Osteoblast (primary cell): ENCODE measurements at regions not wholly inside any gene's neighbourhood (a gene's known extent, or its start where the extent isn't known, plus 50 kb on each side); places are given as distances from the start of the nearest gene placed in this dataset.
"Not testable (repeated sequence)": the region's sequence is repeated elsewhere in the genome, so short reads cannot be mapped to it uniquely, and the experiment has no call there.

ENCODE experiments used
- DNase-seq: peaks from one replicate; pipeline ENCODE4 v3.0.0; 2011; ENCODE audit warnings: low spot score, mixed read lengths; ENCODE audit not compliant: insufficient read length; ENCODE audit errors: missing footprints
- H2AFZ ChIP-seq: 2 replicates; pipeline ENCODE4 v1.6.0; 2011; ENCODE audit warnings: mild to moderate bottlenecking, low read length
- H3K27ac ChIP-seq: 2 replicates; pipeline ENCODE4 v1.5.1; 2011; ENCODE audit warnings: mild to moderate bottlenecking, low read depth, low read length, moderate library complexity
- H3K27me3 ChIP-seq: 2 replicates; pipeline ENCODE4 v1.6.0; 2012; ENCODE audit warnings: mild to moderate bottlenecking, control low read depth, inconsistent platforms, low read length, moderate library complexity; ENCODE audit not compliant: insufficient read depth
- H3K36me3 ChIP-seq: 2 replicates; pipeline ENCODE4 v1.5.1; 2011; ENCODE audit warnings: mild to moderate bottlenecking, low read length, control low read depth, moderate library complexity; ENCODE audit not compliant: insufficient read depth
- H3K4me1 ChIP-seq: 2 replicates; pipeline ENCODE4 v1.5.1; 2011; ENCODE audit warnings: mild to moderate bottlenecking, low read length, control low read depth, moderate library complexity; ENCODE audit not compliant: insufficient read depth
- H3K4me2 ChIP-seq: 2 replicates; pipeline ENCODE4 v1.6.0; 2011; ENCODE audit warnings: mild to moderate bottlenecking, low read length; ENCODE audit not compliant: insufficient read depth
- H3K4me3 ChIP-seq: fragments of 200-600 bp; sonication (generic); 3 replicates; pipeline ENCODE4 v1.5.1; 2012; ENCODE audit warnings: mild to moderate bottlenecking, low read length, inconsistent platforms; ENCODE audit not compliant: insufficient read depth
- H3K79me2 ChIP-seq: 2 replicates; pipeline ENCODE4 v1.6.0; 2012; ENCODE audit warnings: mild to moderate bottlenecking, low read length, control low read depth, inconsistent platforms; ENCODE audit not compliant: insufficient read depth
- H3K9me3 ChIP-seq: 2 replicates; pipeline ENCODE4 v1.5.1; 2011; ENCODE audit warnings: low read depth, low read length, control low read depth
- H4K20me1 ChIP-seq: 2 replicates; pipeline ENCODE4 v1.6.0; 2012; ENCODE audit warnings: mild to moderate bottlenecking, low read length, control low read depth; ENCODE audit not compliant: insufficient read depth
- TF ChIP-seq, protein P1 (sequence below): IDR thresholded peaks from 2 replicates; pipeline ENCODE4 v1.5.1; 2011; ENCODE audit warnings: mild to moderate bottlenecking, low read depth, low read length, moderate library complexity; ENCODE audit errors: extremely low read depth

DNA sequence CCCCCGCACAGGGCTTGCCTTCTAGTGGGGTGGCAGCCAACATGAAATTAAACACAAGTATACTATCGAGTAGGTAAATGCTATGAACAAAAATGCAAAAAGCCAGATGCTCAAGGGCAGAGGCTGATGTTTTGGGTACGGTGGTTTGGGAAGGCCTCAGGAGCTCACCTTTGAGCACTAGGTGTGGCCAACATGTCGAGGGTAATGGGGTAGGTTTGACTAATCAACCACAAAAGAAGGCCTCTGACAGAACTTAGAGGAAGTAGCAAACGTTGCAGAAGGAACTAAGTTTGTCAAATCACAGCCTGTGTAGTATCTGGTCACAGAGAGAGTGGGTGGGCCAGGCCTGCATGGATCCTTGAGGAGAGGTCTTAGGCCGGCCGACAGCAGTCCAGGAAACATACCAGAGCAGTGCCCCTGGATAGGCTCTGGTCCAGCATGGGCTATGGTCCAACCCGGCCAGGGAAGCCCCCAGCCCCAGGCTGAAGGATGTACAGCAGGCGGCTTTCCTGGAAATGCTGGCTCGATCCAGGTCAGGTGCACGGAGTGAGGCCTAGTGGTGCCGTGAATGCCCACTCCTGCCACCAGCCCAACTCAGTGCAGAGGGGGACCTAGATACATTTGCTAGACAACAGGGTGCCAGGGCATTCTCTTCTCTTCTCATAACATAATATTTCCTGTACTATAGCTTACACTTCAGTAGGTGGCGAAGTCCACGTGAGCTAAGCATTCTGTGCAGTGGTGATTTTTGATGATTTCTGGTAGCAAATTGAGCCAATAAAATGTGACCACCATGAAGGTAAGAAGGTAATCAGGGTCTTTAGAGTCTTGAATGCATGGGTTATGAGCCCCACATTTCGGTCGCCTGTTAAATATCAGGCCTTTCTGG, 56.3 kb upstream of the CD93 start:
- Histone ChIP-seq H3K79me2 (no peaks in the 10 kb centered on the region), H2AFZ (peak overlapping the region; percentile 61), H3K9me3 (no peaks in the 10 kb centered on the region), H3K27ac (peak overlapping the region; percentile 97), H3K4me1 (peaks cover 55% of the 10 kb centered on the region), H3K27me3 (no peaks in the 10 kb centered on the region), H3K4me3 (no peak overlapping the region), H3K36me3 (no peaks in the 10 kb centered on the region), H4K20me1 (no peaks in the 10 kb centered on the region), H3K4me2 (peak overlapping the region; percentile 47)
- no peak for DNase-seq
- TF ChIP-seq, protein P1, sequence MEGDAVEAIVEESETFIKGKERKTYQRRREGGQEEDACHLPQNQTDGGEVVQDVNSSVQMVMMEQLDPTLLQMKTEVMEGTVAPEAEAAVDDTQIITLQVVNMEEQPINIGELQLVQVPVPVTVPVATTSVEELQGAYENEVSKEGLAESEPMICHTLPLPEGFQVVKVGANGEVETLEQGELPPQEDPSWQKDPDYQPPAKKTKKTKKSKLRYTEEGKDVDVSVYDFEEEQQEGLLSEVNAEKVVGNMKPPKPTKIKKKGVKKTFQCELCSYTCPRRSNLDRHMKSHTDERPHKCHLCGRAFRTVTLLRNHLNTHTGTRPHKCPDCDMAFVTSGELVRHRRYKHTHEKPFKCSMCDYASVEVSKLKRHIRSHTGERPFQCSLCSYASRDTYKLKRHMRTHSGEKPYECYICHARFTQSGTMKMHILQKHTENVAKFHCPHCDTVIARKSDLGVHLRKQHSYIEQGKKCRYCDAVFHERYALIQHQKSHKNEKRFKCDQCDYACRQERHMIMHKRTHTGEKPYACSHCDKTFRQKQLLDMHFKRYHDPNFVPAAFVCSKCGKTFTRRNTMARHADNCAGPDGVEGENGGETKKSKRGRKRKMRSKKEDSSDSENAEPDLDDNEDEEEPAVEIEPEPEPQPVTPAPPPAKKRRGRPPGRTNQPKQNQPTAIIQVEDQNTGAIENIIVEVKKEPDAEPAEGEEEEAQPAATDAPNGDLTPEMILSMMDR: no peak

- H2AFZ ChIP-seq: peak overlapping the region; percentile 61
- TF ChIP-seq, protein P1: no peak
- peak overlapping the region; percentile 97 for H3K27ac ChIP-seq
- H3K79me2 ChIP-seq: no peaks in the 10 kb centered on the region
- H3K36me3 ChIP-seq: no peaks in the 10 kb centered on the region
- H3K4me1 ChIP-seq: peaks cover 47% of the 10 kb centered on the region
- H4K20me1 ChIP-seq: no peaks in the 10 kb centered on the region
- H3K4me2 ChIP-seq: no peak overlapping the region
- DNase-seq: no peak
- no peak overlapping the region for H3K4me3 ChIP-seq
- H3K9me3 ChIP-seq: no peaks in the 10 kb centered on the region
- no peaks in the 10 kb centered on the region for H3K27me3 ChIP-seq
Observed at GRCh38 chr20:23141450-23142161, 55.5 kb upstream of the CD93 start.

GRCh38 chr20:23140991-23141390, 54.9 kb upstream of the CD93 start:
- TF ChIP-seq, protein P1: no peak
- peak overlapping the region; percentile 30 for H2AFZ ChIP-seq
- DNase-seq: no peak

DNA sequence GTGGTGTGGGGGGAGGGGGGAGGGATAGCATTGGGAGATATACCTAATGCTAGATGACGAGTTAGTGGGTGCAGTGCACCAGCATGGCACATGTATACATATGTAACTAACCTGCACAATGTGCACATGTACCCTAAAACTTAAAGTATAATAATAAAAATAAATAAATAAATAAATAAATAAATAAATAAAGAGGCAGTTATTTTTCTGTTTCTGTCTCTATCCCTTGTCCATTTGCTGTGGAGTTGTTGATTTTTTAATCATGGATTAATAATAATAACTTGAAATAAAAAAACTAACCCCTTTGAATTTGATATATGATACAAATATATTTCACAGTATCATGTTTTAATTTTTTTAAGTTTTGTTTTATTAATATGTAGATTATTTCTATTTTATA, 53.9 kb upstream of the CD93 start:
- H3K79me2 ChIP-seq, H3K27ac ChIP-seq, H3K27me3 ChIP-seq, H3K36me3 ChIP-seq, H4K20me1 ChIP-seq, H3K9me3 ChIP-seq, H3K4me3 ChIP-seq, H3K4me2 ChIP-seq, DNase-seq, H2AFZ ChIP-seq: not testable (repeated sequence)
- H3K4me1 ChIP-seq: peaks cover 31% of the 10 kb centered on the region

More at GRCh38 chr20:23140991-23141390, 54.9 kb upstream of the CD93 start:
- no peaks in the 10 kb centered on the region for H3K9me3 ChIP-seq
- no peaks in the 10 kb centered on the region for H3K27me3 ChIP-seq
- no peak overlapping the region for H3K4me3 ChIP-seq
- no peaks in the 10 kb centered on the region for H3K36me3 ChIP-seq
- H3K4me2 ChIP-seq: no peak overlapping the region
- H4K20me1 ChIP-seq: no peaks in the 10 kb centered on the region
- H3K79me2 ChIP-seq: no peaks in the 10 kb centered on the region
- no peak overlapping the region for H3K27ac ChIP-seq
- H3K4me1 ChIP-seq: peaks cover 41% of the 10 kb centered on the region
